NCI-H1417 treated with DMSO at 0.1 percent for 48 hours (cell line): ENCODE measurements at regions not wholly inside any gene's neighbourhood (a gene's known extent, or its start where the extent isn't known, plus 50 kb on each side); places are given as distances from the start of the nearest gene placed in this dataset.
"Not testable (repeated sequence)": the region's sequence is repeated elsewhere in the genome, so short reads cannot be mapped to it uniquely, and the experiment has no call there.

Experiments used
- DNase-seq: peaks from one replicate; lab custom pipeline; 2025; lab: John Stamatoyannopoulos, UW

DNA sequence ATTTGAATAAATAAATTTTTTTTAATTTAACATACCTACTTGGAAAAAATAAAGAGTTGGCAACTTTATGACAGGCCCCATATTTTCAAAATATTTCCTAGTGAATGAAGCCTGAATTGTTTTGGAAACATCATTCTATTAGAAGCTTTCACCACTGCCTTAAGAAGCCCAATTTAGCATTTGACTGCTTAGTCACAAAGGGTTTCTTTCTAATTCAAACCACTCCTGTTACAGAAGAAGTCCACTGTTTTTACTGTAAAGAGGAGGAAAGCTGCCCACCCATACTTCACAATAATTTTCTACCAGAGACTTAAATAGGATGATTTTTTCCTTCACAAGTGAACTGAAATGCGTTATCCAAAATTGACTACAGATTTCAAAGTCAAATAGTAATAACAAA is 534.6 kb upstream of the PTBP2 start:
- DNase-seq: no peak

DNA sequence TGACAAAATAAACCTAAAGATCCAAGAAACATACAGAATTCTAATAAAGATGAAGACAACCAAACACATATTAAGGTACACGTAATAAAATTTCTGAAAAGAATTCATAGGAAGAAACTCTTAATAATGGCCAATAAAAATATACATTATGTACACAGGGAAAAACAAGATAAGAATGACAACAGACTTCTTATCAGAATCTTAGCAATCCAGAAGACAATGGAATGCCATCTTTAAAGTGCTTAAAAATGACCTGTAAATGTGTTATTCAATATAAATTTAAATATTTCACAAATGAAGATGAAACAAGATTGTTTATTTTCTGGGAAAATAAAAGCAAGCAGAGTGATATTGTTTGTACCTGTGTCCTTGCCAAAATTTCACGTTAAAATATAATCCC is 530.4 kb upstream of the PTBP2 start:
- no peak for DNase-seq

DNA sequence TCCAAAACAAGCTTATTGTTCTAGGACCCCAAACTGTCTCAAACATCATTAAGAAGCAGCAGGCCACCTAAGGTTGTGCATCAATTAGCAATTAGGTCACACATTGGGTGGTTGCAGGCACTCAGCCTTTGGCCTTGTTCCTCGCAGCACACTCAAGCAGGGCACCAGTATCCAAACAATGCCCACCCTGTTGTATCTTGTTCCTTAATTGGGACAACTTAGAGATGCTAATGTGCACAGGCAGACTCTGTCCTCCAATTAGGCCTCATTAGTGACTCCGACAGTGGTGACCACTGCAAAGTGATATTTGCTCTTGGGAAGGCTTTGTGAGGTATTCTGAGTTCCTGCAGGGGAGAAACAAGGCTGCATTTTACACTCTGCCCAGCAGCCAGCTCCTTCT is 515.1 kb upstream of the PTBP2 start:
- DNase-seq: no peak

DNA sequence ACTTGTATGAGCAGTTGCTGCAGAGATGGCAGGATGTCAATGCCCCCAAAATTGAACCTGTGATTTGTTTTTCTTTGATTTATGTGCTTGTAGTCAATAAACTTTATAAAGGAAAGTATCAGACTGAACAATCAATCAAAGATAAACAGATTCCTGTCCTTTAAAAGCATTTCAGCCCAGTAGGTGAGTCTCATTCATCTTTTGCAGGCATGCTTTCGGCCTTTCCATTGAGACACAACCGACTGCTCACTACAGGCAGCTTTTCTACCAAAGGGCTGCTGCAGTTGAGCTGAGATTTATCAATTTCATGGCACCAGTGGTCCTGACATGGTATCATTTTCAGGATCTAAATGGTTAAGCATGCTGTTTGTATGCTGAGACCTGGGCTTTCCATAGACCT is 513.6 kb upstream of the PTBP2 start:
- DNase-seq: no peak

DNA sequence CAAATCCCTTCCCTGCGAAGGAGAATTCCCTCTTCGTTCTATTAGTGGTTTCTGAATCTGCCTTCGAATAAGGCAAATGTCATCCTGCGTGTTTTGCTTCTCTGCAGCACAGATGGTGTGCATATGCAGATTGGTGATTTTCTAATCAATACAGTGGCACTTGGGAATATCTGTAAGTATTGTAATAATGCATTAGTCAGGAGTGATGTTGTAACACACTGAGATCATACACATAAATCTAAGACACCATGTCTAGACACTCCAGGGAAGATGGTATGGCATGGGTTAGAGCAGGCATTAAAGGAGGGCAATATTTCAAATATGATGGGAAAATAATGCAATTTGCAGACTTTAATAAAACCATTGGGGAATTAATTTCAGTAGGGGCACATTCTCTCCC is 513.2 kb upstream of the PTBP2 start:
- DNase-seq: no peak

DNA sequence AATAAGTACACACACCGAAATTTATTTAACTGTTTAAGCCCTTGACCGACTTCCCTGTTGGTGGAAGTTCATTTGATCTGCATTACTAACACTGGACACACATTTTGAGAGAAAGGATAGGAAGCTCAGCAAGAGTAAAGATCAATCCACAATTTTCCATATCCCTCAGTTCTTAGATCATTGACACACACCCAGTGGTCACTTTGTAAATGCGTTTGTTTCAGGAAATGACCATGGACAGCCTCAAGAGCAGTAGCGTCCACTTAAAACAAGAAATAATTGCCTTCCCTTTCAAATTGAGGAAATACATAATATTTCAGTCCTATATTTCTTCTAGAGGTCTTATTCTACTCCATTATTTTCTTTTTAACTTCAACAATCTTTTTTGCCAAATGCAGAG is 511.5 kb upstream of the PTBP2 start:
- no peak for DNase-seq

DNA sequence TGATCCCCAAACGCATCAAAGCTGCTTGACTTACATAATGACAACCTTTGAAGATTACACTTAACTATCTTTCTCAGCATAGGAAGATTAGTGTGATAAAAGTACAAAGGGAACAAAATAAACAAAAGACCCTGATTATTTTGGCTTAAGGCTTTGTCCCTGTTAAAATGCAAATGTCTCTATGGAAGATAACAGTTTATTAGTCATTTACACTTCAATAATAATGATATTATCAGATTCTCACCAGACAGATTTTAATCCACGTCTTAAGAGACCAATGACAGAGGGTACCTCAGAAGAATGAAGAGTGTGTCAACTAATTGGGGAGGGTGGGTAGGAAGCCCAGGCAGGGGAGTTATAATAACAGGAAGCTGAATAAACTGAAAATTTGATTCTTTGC is 510.4 kb upstream of the PTBP2 start:
- no peak for DNase-seq

DNA sequence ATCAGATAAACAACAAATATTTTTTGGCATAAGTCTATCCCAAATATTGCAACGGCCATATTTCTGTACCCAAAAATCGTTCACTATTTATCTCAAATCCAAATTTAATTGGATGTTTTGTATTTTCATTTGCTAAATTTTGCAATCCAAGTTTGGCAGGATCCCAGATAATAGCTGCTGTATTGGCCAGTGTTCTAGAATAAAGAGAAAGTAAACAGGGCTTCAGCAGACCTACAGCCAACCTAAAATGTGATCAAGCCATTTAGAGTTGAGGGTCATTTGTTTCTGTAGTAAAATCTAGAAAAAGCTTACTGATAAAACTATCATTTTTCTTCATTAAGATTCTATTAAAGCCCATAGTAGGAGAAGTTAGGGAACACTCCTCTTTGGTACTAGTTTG is 506.6 kb upstream of the PTBP2 start:
- no peak for DNase-seq

DNA sequence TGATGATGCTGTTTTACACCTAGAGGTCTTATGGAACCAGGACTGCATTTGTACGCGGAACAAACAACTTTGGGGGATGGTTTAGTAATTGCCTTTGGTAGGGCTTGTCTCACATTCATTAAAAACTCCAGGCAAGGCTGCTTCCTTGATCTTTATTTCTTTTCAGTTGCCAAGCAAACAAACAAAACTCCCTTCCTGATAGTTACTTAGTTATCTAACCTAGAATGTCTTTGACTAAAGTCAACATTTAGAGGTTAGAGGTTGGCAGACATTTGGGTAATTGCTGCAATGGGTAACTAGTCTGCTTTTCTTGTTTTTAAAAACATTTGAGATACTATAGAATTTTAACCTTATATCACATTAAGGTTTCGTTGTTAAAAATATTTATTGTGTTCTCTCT is 500.9 kb upstream of the PTBP2 start:
- no peak for DNase-seq

DNA sequence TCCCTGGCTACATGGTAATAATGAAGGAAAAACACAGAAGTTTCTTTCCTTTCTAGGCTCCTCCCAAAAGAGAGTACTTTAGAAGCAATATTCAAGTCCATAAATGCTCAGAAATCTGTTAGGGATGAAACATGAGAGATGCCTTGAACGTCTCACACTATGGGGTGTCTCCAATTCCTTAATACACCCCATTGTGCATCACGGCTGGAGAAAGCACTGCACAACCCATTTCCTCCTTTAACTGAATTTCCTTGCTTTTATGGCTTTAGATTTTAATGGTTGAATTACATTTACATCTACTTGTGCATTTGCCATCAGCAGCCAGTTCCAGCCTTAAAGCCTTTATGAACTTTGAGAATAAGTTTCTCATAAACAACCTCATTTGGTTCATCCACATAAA is 498.9 kb upstream of the PTBP2 start:
- DNase-seq: no peak

DNA sequence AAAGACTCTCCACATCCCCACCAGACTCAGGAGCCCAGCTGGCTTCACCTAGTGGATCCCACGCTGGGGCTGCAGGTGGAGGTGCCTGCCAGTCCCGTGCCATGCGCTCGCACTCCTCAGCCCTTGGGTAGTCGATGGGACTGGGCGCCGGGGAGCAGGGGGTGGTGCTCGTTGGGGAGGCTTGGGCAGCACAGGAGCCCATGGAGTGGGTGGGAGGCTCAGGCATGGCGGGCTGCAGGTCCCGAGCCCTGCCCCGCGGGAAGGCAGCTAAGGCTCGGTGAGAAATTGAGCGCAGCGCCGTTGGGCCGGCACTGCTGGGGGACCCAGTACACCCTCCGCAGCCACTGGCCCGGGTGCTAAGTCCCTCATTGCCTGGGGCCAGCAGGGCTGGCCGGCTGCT is 497.4 kb upstream of the PTBP2 start:
- DNase-seq: not testable (repeated sequence)

DNA sequence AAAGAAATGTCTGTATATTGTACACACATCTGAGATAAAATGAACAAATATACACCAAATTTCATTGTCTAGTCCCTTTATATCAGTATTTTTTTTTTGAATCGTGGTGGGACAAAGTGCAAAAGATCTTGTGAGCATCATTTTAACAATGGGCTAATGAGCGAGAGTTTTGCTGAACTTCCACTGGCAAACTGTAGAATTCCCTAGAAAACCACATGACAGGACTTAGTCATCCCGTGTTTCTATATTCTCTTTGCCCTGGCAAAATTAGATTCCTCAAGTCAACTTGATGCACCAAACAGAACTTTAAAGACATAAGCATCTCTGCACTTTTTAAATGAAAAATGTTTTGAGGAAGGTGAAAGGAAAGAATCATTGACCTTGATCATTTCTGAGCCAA is 488.2 kb upstream of the PTBP2 start:
- DNase-seq: no peak

DNA sequence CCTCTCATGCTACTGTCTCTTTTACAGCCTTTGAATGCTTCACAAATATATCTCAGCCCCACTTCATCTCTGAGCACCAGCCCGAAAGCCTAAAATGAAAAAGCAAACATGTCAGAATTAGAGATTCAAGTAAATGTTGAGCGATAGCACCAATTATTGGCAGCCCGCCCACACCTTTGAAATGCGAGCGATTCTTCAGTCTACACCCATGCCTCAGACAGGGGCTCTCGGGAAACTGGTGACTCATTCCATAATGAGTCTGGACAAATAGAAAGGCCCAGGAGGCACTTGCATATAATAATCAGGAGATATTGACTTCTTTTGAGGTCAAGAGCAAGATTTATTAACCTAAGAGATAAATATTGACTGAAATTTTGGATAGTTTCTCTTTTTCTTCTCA is 487.3 kb upstream of the PTBP2 start:
- peak; percentile 93 for DNase-seq

DNA sequence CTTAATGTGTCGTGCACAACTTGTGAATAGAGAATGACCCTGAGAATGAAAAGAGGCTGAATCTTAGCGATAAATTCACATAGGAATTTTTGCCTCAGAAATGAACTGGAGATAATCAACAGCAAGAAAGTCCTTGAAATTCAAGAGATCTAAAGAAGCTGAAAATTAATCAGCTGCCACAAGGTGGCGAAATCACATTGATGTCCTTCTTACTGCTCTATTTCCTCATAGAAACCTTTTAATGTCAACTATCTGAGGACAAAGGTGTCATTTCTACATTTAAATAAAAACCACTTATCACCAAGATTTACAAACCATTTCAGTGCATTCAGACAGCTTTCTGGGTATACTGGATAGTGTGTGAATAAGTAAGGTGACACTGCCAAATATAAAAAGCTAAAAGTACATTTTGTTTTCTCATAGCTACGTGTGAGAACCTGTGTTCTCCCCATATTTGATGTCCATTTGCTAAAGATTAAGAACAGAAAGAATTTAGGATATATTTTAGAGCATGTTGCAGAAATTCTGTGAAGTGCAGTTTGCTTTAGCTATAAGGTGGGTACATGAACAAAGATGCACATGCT is 485.3 kb upstream of the PTBP2 start:
- peak; percentile 7 for DNase-seq

DNA sequence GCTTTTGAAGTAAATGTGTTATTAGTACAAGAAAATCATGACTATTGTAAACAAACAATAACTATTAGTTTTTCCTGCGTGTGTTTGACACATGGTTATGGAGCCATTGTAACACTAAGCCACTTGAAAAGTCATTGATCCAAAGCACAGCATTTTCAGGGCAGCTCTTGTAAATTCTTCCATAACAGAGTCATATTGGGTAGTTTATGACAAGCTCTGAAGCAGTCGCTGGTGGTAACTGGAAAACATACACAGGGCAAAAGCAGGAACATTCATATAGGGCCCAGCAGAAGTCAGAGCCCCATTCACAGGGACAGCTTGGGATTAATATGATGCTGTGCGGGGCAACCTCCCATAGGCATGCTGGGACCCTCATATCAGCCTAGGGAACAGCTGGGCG is 483.2 kb upstream of the PTBP2 start:
- DNase-seq: no peak

DNA sequence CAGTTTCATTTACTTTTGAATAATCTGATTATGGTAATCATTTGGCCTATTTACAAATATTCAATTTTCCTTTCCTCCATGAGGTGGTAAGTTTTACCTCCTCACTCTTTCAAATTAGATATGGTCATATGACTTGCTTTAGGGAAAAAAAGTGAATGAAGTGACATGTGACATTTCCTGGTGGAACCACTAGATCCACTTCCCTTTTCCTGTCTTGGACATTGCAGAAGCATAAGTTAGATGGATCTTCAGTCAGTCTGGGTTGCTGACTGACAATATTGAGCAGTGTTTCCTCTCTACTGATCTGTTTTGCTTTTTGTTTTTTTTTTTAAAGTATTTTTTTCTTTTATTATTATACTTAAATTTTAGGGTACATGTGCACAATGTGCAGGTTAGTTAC is 481.1 kb upstream of the PTBP2 start:
- DNase-seq: no peak

DNA sequence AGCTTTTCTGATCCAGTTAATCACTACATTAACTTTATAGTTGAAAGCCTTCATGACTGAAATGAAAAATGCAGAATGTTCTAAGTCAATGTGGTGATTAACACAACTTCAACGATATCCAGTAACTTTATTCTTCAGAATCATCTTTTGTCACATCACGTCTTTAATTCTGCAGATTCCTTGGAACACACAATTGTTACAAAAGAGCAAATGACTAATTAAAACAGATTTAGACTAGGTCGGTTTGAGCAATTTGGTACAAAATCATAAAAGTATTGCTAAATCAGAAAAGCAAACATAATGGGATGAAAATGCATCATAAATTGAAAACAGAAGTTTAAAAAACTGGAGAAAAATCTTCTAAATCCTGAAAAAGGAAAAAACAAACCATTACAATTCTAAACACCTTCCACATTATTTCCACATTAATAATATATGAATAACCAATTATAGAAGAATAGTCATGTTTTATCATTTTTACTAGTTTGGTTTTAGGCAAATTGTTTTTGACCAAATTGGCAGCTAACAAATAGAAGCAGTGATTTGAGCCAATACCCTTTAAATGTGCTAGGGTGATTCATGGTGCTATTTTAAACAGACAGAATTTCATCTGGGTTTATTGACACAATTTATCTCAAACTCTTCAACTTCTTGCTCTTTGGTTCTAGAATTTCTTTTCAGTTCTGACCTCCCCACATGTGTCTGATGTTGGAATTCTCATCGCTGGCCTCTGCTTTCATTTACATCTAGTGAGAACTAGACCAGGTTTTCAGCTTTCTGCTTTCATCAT is 468.1 kb upstream of the PTBP2 start:
- DNase-seq: no peak

DNA sequence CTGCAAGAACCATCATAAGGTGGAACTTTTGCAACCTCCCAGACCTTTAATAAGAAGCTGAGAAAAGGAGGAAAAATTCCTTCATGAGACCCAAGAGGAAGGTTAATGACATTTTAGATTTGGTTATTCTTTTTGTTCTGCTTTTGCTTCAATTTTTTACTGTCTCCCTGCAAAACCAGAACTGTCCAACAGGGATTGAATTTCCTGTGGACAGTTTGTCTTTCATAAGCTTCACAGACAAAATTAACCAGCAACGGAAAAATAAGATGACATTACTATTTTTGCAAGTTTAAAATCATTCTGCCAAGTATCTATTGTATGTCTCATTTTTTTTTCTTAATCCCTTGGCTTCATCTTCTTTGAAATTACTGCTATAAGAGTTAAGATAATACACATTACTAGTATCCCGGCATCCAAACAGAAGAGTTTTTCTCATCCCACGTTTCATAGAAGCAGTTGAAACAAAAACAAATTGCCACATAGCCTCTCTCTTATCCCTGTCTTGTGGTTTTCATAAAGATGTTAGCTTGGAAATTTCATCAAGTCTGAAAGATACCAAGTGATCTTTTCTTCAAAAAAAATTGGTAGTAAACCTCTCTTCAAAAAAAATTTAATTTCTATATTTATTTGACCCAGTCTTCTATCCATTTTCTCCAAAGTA is 465.3 kb upstream of the PTBP2 start:
- DNase-seq: no peak

DNA sequence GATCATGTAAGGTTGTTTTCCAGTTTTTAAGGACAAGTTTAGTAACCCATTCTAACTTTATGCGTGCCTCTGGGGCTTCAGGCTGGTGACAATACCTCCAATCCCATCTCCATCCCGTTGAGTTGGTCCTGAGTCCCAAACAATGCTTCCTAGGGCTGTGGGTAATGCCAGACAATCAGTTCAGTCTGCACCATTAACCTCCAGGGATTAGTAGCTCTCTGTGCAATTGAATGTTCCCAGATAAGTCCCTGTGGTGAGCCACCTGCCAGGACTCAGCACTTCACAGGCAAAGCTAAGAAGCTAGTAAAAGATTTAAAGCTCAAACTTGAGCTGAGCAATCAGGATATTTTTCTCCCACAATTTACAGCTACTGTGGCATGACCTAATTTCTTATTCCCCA is 462.2 kb upstream of the PTBP2 start:
- no peak for DNase-seq

DNA sequence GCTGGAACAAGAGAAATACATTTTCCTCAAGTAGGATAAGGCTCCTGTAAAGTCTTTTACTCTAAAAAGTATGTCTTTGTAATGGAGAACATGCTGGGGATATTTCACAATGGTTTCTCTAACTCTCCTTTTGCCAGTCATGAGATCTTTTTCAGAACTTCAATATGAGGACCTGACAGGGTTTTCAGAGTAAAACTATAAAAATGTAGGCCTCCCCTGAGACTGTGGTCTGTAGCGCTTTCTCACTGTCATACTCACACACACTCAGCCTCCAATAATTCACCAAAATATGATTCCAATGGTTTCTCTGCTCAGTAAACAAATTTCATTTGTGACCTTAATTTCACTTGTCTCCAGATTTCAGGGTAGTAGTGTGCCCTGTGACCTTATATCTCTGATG is 440.1 kb upstream of the PTBP2 start:
- DNase-seq: no peak

DNA sequence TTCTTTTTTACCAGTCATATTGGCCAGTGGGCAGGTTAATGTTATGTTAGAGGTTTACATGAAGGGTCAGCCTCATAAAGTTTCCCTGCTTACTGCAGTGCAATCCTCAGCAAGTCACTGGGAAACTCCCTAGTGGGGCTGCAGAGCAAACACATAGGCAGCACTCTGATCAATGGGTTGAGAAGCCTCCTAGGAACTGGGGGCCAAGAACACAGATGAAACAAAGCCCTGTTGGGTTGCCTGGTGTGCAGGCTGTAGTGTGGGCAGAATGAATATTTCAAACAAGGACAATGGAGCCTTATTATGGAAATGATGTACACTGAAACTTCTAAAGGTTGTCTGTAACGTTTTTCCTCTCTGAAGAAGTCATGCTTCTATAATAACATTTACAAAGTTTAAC is 431.6 kb upstream of the PTBP2 start:
- no peak for DNase-seq

DNA sequence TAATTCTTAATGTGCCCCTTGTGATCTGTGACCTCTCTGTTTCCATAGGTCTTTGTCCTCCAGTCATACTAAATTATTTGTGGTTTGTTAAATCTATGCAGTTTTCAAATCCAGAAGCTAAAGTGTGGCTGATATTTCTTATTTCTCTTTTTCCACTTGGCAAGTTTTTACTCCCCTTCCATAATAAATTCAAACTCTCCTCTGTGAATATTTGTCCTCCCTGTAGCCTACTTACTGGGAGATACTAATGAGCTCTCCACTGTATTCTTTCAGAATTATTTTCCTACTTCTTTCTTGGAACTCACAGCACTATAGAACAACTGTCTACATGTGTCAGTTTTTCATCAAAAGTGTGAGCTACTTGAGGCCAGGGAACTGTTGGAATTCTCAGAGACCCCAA is 430.8 kb upstream of the PTBP2 start:
- no peak for DNase-seq

DNA sequence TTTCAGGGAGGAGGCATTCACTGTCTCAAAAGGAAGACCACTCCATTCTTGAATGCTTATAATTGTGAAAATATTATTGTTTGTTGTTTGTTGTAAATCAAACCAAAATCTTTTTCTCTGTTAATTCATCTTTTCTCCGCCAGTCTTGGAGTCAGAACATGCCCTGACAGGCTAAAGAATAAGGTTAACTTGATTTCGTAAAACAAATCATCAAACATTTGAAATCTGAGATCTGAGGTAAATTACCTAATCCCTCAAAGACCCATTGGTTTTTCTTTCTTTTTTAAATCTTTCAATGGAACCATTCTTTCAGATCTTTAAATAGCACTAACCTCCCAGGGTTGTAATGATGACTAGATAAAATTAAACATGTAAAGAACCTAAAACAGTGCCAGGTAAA is 430.1 kb upstream of the PTBP2 start:
- no peak for DNase-seq

DNA sequence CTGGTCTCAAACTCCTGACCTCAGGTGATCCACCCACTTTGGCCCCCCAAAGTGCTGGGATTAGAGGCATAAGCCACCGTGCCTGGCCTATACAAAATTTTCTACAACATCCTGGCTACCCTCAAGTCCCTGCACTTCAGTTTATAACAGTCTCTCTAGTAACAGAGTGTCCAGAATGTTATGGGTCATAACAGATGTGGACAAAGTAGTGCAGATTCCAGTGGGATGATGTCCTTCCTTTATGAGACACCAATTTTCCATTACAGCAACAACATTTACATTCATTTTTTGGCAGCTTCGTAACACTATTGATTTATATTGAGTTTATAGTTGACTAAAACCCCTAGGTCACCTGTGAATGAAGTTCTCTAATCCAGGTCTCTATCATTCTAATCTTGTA is 429.4 kb upstream of the PTBP2 start:
- no peak for DNase-seq
